Astrocyte (in vitro differentiated cells and primary cell): ENCODE measurements at regions not wholly inside any gene's neighbourhood (a gene's known extent, or its start where the extent isn't known, plus 50 kb on each side); places are given as distances from the start of the nearest gene placed in this dataset.
"Not testable (repeated sequence)": the region's sequence is repeated elsewhere in the genome, so short reads cannot be mapped to it uniquely, and the experiment has no call there.

Experiments used
- EZH2 ChIP-seq: IDR thresholded peaks from 2 replicates; pipeline ENCODE4 v1.6.1; 2012; ENCODE audit warnings: mild to moderate bottlenecking, low read length, inconsistent platforms; ENCODE audit not compliant: insufficient read depth
- TF ChIP-seq, protein P1 (sequence below): IDR thresholded peaks from 2 replicates; pipeline ENCODE4 v1.5.1; 2011; ENCODE audit warnings: low read depth, mild to moderate bottlenecking, inconsistent platforms, low read length, moderate library complexity; ENCODE audit not compliant: insufficient read depth

DNA sequence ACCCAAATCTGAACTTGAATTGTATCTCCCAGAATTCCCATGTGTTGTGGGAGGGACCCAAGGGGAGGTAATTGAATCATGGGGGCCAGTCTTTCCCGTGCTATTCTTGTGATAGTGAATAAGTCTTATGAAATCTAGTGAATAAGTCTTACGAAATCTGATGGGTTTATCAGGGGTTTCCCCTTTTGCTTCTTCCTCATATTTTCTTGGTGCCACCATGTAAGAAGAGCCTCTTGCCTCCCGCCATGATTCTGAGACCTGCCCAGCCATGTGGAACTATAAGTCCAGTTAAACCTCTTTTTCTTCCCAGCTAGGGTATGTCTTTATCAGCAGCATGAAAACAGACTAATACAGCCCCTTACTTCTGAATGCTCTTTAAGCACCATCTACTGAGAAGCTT lies 343.2 kb upstream of the NOX3 start:
- TF ChIP-seq EZH2, result not testable (repeated sequence)
- TF ChIP-seq, protein P1, sequence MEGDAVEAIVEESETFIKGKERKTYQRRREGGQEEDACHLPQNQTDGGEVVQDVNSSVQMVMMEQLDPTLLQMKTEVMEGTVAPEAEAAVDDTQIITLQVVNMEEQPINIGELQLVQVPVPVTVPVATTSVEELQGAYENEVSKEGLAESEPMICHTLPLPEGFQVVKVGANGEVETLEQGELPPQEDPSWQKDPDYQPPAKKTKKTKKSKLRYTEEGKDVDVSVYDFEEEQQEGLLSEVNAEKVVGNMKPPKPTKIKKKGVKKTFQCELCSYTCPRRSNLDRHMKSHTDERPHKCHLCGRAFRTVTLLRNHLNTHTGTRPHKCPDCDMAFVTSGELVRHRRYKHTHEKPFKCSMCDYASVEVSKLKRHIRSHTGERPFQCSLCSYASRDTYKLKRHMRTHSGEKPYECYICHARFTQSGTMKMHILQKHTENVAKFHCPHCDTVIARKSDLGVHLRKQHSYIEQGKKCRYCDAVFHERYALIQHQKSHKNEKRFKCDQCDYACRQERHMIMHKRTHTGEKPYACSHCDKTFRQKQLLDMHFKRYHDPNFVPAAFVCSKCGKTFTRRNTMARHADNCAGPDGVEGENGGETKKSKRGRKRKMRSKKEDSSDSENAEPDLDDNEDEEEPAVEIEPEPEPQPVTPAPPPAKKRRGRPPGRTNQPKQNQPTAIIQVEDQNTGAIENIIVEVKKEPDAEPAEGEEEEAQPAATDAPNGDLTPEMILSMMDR, result not testable (repeated sequence)
